HCT116 (cell line): ENCODE measurements at regions not wholly inside any gene's neighbourhood (a gene's known extent, or its start where the extent isn't known, plus 50 kb on each side); places are given as distances from the start of the nearest gene placed in this dataset.

Experiments
- ATAC-seq: fragments of 200-7000 bp; cut with Tn5 transposase; 2 replicates; pipeline ENCODE4 v1.9.1; 2020; ENCODE audit warnings: mild to moderate bottlenecking, moderate library complexity
- BruUV-seq: library from RNA; stranded (reverse); fragments of 400-500 nt; replicated peaks from 2 replicates; lab custom pipeline; 2021; lab: Mats Ljungman, UMichigan
- CTCF ChIA-PET: fragments of 300-600 bp; sonication (Branson Sonifier 250); formaldehyde crosslinking; loops from one replicate; lab custom pipeline; 2021; ENCODE audit warnings: antibody characterized with exemption; lab: Charles Lee
- POLR2A ChIA-PET: fragments of 300-600, 350-600 bp; sonication (Branson Sonifier 250); formaldehyde crosslinking; loops from one replicate; lab custom pipeline; 2021; ENCODE audit warnings: antibody characterized with exemption; lab: Charles Lee
- RAD21 ChIA-PET, 2 experiments: fragments of 300-600 bp; sonication (Branson Sonifier 250); formaldehyde crosslinking; loops; one replicate each; lab custom pipeline; 2023; ENCODE audit warnings: low total read pairs in 2 of 2; ENCODE audit not compliant: uncharacterized antibody in 2 of 2, unreplicated experiment in 2 of 2, low non-redundant PET in 1 of 2; lab: Charles Lee
- DNase-seq: peaks from one replicate; pipeline ENCODE4 v3.0.0-alpha.2; 2010; ENCODE audit warnings: low read depth, low spot score
- H2AFZ ChIP-seq: fragments of 200-600 bp; shearing (Covaris generic), sonication (generic); 2 replicates; pipeline ENCODE4 v1.6.1; 2017; ENCODE audit warnings: low read depth, mixed run types, mixed read lengths, antibody characterized with exemption, low read length; ENCODE audit not compliant: poor library complexity, severe bottlenecking
- H3K27ac ChIP-seq: 2 replicates; pipeline ENCODE4 v1.5.1; 2012; ENCODE audit warnings: low read depth, low read length
- H3K27me3 ChIP-seq: fragments of 200-600 bp; sonication (generic); 2 replicates; pipeline ENCODE4 v1.6.1; 2016; ENCODE audit warnings: mixed run types, low read length, mixed read lengths; ENCODE audit not compliant: insufficient read depth
- H3K36me3 ChIP-seq, 2 experiments: fragments of 200-500 bp in 1 of 2; fragments of 200-600 bp in 1 of 2; sonication (Bioruptor generic) in 1 of 2; sonication (generic) in 1 of 2; 2 replicates each; pipeline versions ENCODE4 v1.5.1 to v1.6.1; 2014 to 2016; ENCODE audit warnings: low read length in 2 of 2, inconsistent platforms in 1 of 2, mixed read lengths in 1 of 2, mixed run types in 1 of 2; ENCODE audit not compliant: insufficient read depth in 2 of 2, control insufficient read depth in 1 of 2
- H3K4me1 ChIP-seq, 2 experiments: fragments of 200-600 bp in 1 of 2; sonication (generic) in 1 of 2; 2 replicates each; pipeline versions ENCODE4 v1.5.1 to v1.6.1; 2012 to 2017; ENCODE audit warnings: low read length in 2 of 2, inconsistent platforms in 1 of 2, mild to moderate bottlenecking in 1 of 2, mixed read lengths in 1 of 2, mixed run types in 1 of 2, moderate library complexity in 1 of 2; ENCODE audit not compliant: insufficient read depth in 2 of 2, control insufficient read depth in 1 of 2
- H3K4me2 ChIP-seq: fragments of 200-600 bp; sonication (generic); 2 replicates; pipeline ENCODE4 v1.6.1; 2017; ENCODE audit warnings: mixed run types, low read length, mixed read lengths
- H3K4me3 ChIP-seq, 2 experiments: fragments of 200-600 bp in 1 of 2; sonication (generic) in 1 of 2; replicated peaks in 1 of 2; 2 replicates each; pipeline ENCODE4 v1.5.1; 2011 to 2016; ENCODE audit warnings: low read length in 2 of 2, control low read depth in 1 of 2, low read depth in 1 of 2, mild to moderate bottlenecking in 1 of 2, mixed read lengths in 1 of 2, mixed run types in 1 of 2
- H3K79me2 ChIP-seq: fragments of 200-600 bp; sonication (generic); 2 replicates; pipeline ENCODE4 v1.6.1; 2017; ENCODE audit warnings: mild to moderate bottlenecking, mixed run types, low read length, moderate library complexity, mixed read lengths; ENCODE audit not compliant: insufficient read depth
- H3K9ac ChIP-seq: fragments of 200-600 bp; sonication (generic); 2 replicates; pipeline ENCODE4 v1.6.1; 2016; ENCODE audit warnings: low read length, mixed read lengths
- H3K9me2 ChIP-seq: fragments of 200-600 bp; sonication (generic), shearing (Covaris generic); 2 replicates; pipeline ENCODE4 v1.6.1; 2017; ENCODE audit warnings: mixed run types, mild to moderate bottlenecking, moderate library complexity; ENCODE audit not compliant: insufficient read depth
- H3K9me3 ChIP-seq, 2 experiments: fragments of 200-500 bp in 1 of 2; fragments of 200-600 bp in 1 of 2; sonication (Bioruptor generic) in 1 of 2; sonication (generic) in 1 of 2; 2 replicates each; pipeline ENCODE4 v1.6.1; 2014 to 2017; ENCODE audit warnings: low read length in 2 of 2, mixed read lengths in 2 of 2, inconsistent platforms in 1 of 2, low read depth in 1 of 2, mild to moderate bottlenecking in 1 of 2, mixed run types in 1 of 2, moderate library complexity in 1 of 2; ENCODE audit not compliant: control insufficient read depth in 1 of 2, insufficient read depth in 1 of 2
- H4K20me1 ChIP-seq: fragments of 200-600 bp; sonication (generic), shearing (Covaris generic); 2 replicates; pipeline ENCODE4 v1.6.1; 2017; ENCODE audit warnings: mixed run types, mild to moderate bottlenecking, moderate library complexity; ENCODE audit not compliant: insufficient read depth
- ATF3 ChIP-seq: IDR thresholded peaks from 2 replicates; pipeline ENCODE4 v1.6.1; 2012
- CEBPB ChIP-seq: IDR thresholded peaks from 2 replicates; pipeline ENCODE4 v1.6.1; 2012; ENCODE audit warnings: low read depth
- EGR1 ChIP-seq: IDR thresholded peaks from 2 replicates; pipeline ENCODE4 v1.6.1; 2012; ENCODE audit warnings: low read depth
- ELF1 ChIP-seq: IDR thresholded peaks from 2 replicates; pipeline ENCODE4 v1.6.1; 2012; ENCODE audit warnings: low read depth, borderline replicate concordance
- EZH2phosphoT487 ChIP-seq: fragments of 200-600 bp; IDR thresholded peaks from 2 replicates; pipeline ENCODE4 v1.6.1; 2018; ENCODE audit warnings: antibody characterized with exemption, borderline replicate concordance
- JUND ChIP-seq: IDR thresholded peaks from 2 replicates; pipeline ENCODE4 v1.6.1; 2012
- SIN3A ChIP-seq: IDR thresholded peaks from 2 replicates; pipeline ENCODE4 v1.6.1; 2012; ENCODE audit warnings: low read depth
- SRF ChIP-seq: IDR thresholded peaks from 2 replicates; pipeline ENCODE4 v1.6.1; 2012; ENCODE audit warnings: low read depth
- ZBTB33 ChIP-seq: IDR thresholded peaks from 2 replicates; pipeline ENCODE4 v1.6.1; 2011; ENCODE audit warnings: mild to moderate bottlenecking, low read length, moderate library complexity; ENCODE audit not compliant: insufficient replicate concordance; ENCODE audit errors: extremely low read depth
- ZFX ChIP-seq: fragments of 450-650 bp; IDR thresholded peaks from 2 replicates; pipeline ENCODE4 v1.6.1; 2017
- intact Hi-C: fragments of 100-400 bp; cut with micrococcal nuclease; formaldehyde crosslinking; loops from 2 replicates; pipeline ENCODE4 v1.10.0; 2022

- POLR2A ChIA-PET = no interaction called here
- Histone ChIP-seq H3K4me3 (no peak overlapping the region), H3K27me3 (no peaks in the 10 kb centered on the region), H4K20me1 (no peaks in the 10 kb centered on the region)
- no TSS peak for BruUV-seq
- no peak for TF ChIP-seq EGR1
- TF ChIP-seq SIN3A = no peak
- no peak for TF ChIP-seq JUND
- TF ChIP-seq SRF = no peak
- TF ChIP-seq ZBTB33 = no peak
- TF ChIP-seq EZH2phosphoT487 = no peak
- no peak for TF ChIP-seq ELF1
- TF ChIP-seq, all 23 proteins: peak for 0
- ATAC-seq = no peak
- no peak overlapping the region for H3K27ac ChIP-seq
- H2AFZ ChIP-seq = no peak overlapping the region
- ChIA-PET CTCF (no interaction called here), RAD21 (no interaction called here)
- H3K4me1 ChIP-seq = no peaks in the 10 kb centered on the region
- H3K9ac ChIP-seq = no peak overlapping the region
- H3K9me2 ChIP-seq = no peaks in the 10 kb centered on the region
- H3K9me3 ChIP-seq = peaks cover 10 to 12% of the 10 kb centered on the region in 2 experiments; a peak in 2 of 4 replicates
- intact Hi-C loops = no loop called here
- DNase-seq = no peak
- no peak overlapping the region for H3K4me2 ChIP-seq
- H3K79me2 ChIP-seq = no peaks in the 10 kb centered on the region
- H3K36me3 ChIP-seq = no peaks in the 10 kb centered on the region
Observed at GRCh38 chr3:90010341-90010740, 902.9 kb downstream of the EPHA3 start.

- no peak for DNase-seq
- Histone ChIP-seq H3K9me2 (no peaks in the 10 kb centered on the region), H2AFZ (no peak overlapping the region), H3K4me3 (no peak overlapping the region), H3K79me2 (no peaks in the 10 kb centered on the region), H3K36me3 (no peaks in the 10 kb centered on the region), H3K27me3 (no peaks in the 10 kb centered on the region), H3K27ac (no peak overlapping the region), H3K9ac (no peak overlapping the region), H4K20me1 (no peaks in the 10 kb centered on the region), H3K4me2 (no peak overlapping the region), H3K9me3 (peaks cover 7 to 15% of the 10 kb centered on the region in 2 experiments; a peak in 2 of 4 replicates), H3K4me1 (no peaks in the 10 kb centered on the region)
- ChIA-PET POLR2A (no interaction called here), RAD21 (no interaction called here), CTCF (no interaction called here)
- TF ChIP-seq CEBPB = no peak
- no peak for TF ChIP-seq ZFX
- TF ChIP-seq ATF3 = no peak
- ATAC-seq = no peak
- BruUV-seq = no TSS peak
- intact Hi-C loops = no loop called here
Observed at GRCh38 chr3:90011131-90011530, 903.7 kb downstream of the EPHA3 start.
